ENCODE measurements at regions not wholly inside any gene's neighbourhood (a gene's known extent, or its start where the extent isn't known, plus 50 kb on each side); places are given as distances from the start of the nearest gene placed in this dataset.

GRCh38 chr5:61896811-61897210, 409.2 kb upstream of the KIF2A start:
- no peak for TF ChIP-seq SP1 (IDR thresholded peaks at IDR 0.05)
- no peak for TF ChIP-seq FOXM1 (IDR thresholded peaks at IDR 0.05; ENCODE audit: borderline replicate concordance)
- TF ChIP-seq SUZ12 (IDR thresholded peaks at IDR 0.05): no peak
- no peak for TF ChIP-seq NFRKB (IDR thresholded peaks at IDR 0.05)
- TF ChIP-seq BHLHE40 (IDR thresholded peaks at IDR 0.05; ENCODE audit: borderline replicate concordance): no peak
- TF ChIP-seq, protein P1, sequence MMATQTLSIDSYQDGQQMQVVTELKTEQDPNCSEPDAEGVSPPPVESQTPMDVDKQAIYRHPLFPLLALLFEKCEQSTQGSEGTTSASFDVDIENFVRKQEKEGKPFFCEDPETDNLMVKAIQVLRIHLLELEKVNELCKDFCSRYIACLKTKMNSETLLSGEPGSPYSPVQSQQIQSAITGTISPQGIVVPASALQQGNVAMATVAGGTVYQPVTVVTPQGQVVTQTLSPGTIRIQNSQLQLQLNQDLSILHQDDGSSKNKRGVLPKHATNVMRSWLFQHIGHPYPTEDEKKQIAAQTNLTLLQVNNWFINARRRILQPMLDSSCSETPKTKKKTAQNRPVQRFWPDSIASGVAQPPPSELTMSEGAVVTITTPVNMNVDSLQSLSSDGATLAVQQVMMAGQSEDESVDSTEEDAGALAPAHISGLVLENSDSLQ (IDR thresholded peaks at IDR 0.05): no peak
- no peak for TF ChIP-seq LEF1 (IDR thresholded peaks at IDR 0.05; ENCODE audit: borderline replicate concordance)
- no peak for TF ChIP-seq ELF4 (IDR thresholded peaks at IDR 0.05)
- no peak for TF ChIP-seq L3MBTL2 (conservative IDR thresholded peaks at IDR 0.05)
